Endothelial cell (in vitro differentiated cells): ENCODE measurements at regions not wholly inside any gene's neighbourhood (a gene's known extent, or its start where the extent isn't known, plus 50 kb on each side); places are given as distances from the start of the nearest gene placed in this dataset.

ENCODE experiments used
- DNase-seq: peaks from one replicate; pipeline ENCODE4 v3.0.0; 2021; ENCODE audit warnings: low spot score
- H3K27ac Mint-ChIP-seq: one replicate; pipeline ENCODE4 v1.8.0; 2021; ENCODE audit warnings: mixed read lengths, inconsistent platforms; ENCODE audit not compliant: unreplicated experiment
- H3K27me3 Mint-ChIP-seq: one replicate; pipeline ENCODE4 v1.8.0; 2021; ENCODE audit warnings: mild to moderate bottlenecking, moderate library complexity, mixed read lengths, inconsistent platforms; ENCODE audit not compliant: unreplicated experiment
- H3K36me3 Mint-ChIP-seq: one replicate; pipeline ENCODE4 v1.8.0; 2021; ENCODE audit warnings: mild to moderate bottlenecking, low read depth, mixed read lengths, inconsistent platforms; ENCODE audit not compliant: unreplicated experiment
- H3K4me1 Mint-ChIP-seq: one replicate; pipeline ENCODE4 v1.8.0; 2021; ENCODE audit warnings: mild to moderate bottlenecking, mixed read lengths, inconsistent platforms; ENCODE audit not compliant: unreplicated experiment
- H3K4me3 Mint-ChIP-seq: one replicate; pipeline ENCODE4 v1.8.0; 2021; ENCODE audit warnings: mild to moderate bottlenecking, mixed read lengths, inconsistent platforms; ENCODE audit not compliant: unreplicated experiment
- H3K9me3 Mint-ChIP-seq: one replicate; pipeline ENCODE4 v1.8.0; 2021; ENCODE audit warnings: mixed read lengths, inconsistent platforms; ENCODE audit not compliant: unreplicated experiment
- CTCF ChIP-seq: fragments of 200-600 bp; sonication (generic); IDR thresholded peaks from one replicate; pipeline ENCODE4 v1.5.0; 2021; ENCODE audit warnings: antibody characterized with exemption; ENCODE audit not compliant: unreplicated experiment

- Mint-ChIP-seq H3K4me1 (peaks cover 7% of the 10 kb centered on the region), H3K9me3 (no peaks in the 10 kb centered on the region), H3K27ac (no peak overlapping the region), H3K4me3 (no peak overlapping the region), H3K36me3 (no peaks in the 10 kb centered on the region), H3K27me3 (peaks cover 1% of the 10 kb centered on the region)
- DNase-seq: no peak
- no peak for TF ChIP-seq CTCF
Observed at GRCh38 chr2:236857781-236858180, 227.9 kb upstream of the COPS8 start.

GRCh38 chr2:236858661-236859060, 227.0 kb upstream of the COPS8 start:
- DNase-seq: no peak
- Mint-ChIP-seq H3K9me3 (no peaks in the 10 kb centered on the region), H3K4me3 (no peak overlapping the region), H3K27ac (no peak overlapping the region), H3K27me3 (peaks cover 1% of the 10 kb centered on the region), H3K4me1 (peaks cover 7% of the 10 kb centered on the region), H3K36me3 (no peaks in the 10 kb centered on the region)
- TF ChIP-seq CTCF: no peak

GRCh38 chr2:236859908-236860307, 225.8 kb upstream of the COPS8 start:
- Mint-ChIP-seq H3K4me1 (peaks cover 7% of the 10 kb centered on the region), H3K27me3 (peaks cover 1% of the 10 kb centered on the region)

GRCh38 chr2:236861196-236861875, 224.4 kb upstream of the COPS8 start:
- peaks cover 15% of the 10 kb centered on the region for H3K36me3 Mint-ChIP-seq
- no peaks in the 10 kb centered on the region for H3K27me3 Mint-ChIP-seq
- H3K4me3 Mint-ChIP-seq: no peak overlapping the region
- TF ChIP-seq CTCF: no peak
- H3K27ac Mint-ChIP-seq: no peak overlapping the region
- H3K9me3 Mint-ChIP-seq: peaks cover 7% of the 10 kb centered on the region
- H3K4me1 Mint-ChIP-seq: peaks cover 7% of the 10 kb centered on the region
- DNase-seq: no peak

More at GRCh38 chr2:236859908-236860307, 225.8 kb upstream of the COPS8 start:
- Mint-ChIP-seq H3K27ac (no peak overlapping the region), H3K36me3 (peaks cover 4% of the 10 kb centered on the region), H3K9me3 (peaks cover 7% of the 10 kb centered on the region), H3K4me3 (no peak overlapping the region)
- DNase-seq: no peak
- no peak for TF ChIP-seq CTCF

- Mint-ChIP-seq H3K27me3 (peaks cover 2% of the 10 kb centered on the region), H3K27ac (no peak overlapping the region), H3K36me3 (peaks cover 15% of the 10 kb centered on the region), H3K4me1 (peaks cover 2% of the 10 kb centered on the region), H3K4me3 (no peak overlapping the region), H3K9me3 (peaks cover 7% of the 10 kb centered on the region)
- no peak for TF ChIP-seq CTCF
- DNase-seq: no peak
Observed at GRCh38 chr2:236861944-236862343, 223.7 kb upstream of the COPS8 start.
